ENCODE measurements at regions not wholly inside any gene's neighbourhood (a gene's known extent, or its start where the extent isn't known, plus 50 kb on each side); places are given as distances from the start of the nearest gene placed in this dataset.

- WGBS (ENCODE audit: insufficient coverage) = 85% methylated on average over 5 of the region's 6 CpGs
- CTCF ChIA-PET = no interaction called here
- Histone ChIP-seq H3K27ac (ENCODE audit: insufficient read depth in 1 of 2, low read depth in 1 of 2, low read length in 2 of 2, poor library complexity in 1 of 2, severe bottlenecking in 2 of 2) (no peak overlapping the region), H3K4me1 (ENCODE audit: control extremely low read depth in 1 of 4, control insufficient read depth in 4 of 4, insufficient read depth in 4 of 4, low read length in 3 of 4) (no peaks in the 10 kb centered on the region), H3K4me3 (ENCODE audit: control insufficient read depth in 1 of 7, extremely low read depth in 1 of 7, insufficient read depth in 4 of 7, low read depth in 2 of 7, low read length in 6 of 7) (no peak overlapping the region), H3K27me3 (replicated peaks in 2 of 5; ENCODE audit: control insufficient read depth in 4 of 5, insufficient read depth in 5 of 5, low read length in 4 of 5) (peaks cover 0 to 4% (median 2%) of the 10 kb centered on the region in 5 experiments), H3K36me3 (ENCODE audit: control insufficient read depth in 4 of 4, insufficient read depth in 4 of 4, low read length in 3 of 4) (no peaks in the 10 kb centered on the region), H3K9me3 (ENCODE audit: control extremely low read depth in 1 of 5, control insufficient read depth in 4 of 5, insufficient read depth in 2 of 5, low read depth in 1 of 5, low read length in 4 of 5) (no peaks in the 10 kb centered on the region)
- POLR2A ChIA-PET = no interaction called here
- DNase-seq = no peak
Measured at GRCh38 chr12:98262902-98263301, 252.5 kb upstream of the TMPO start.

GRCh38 chr12:98274430-98275130 lies 240.8 kb upstream of the TMPO start:
- Histone ChIP-seq H3K36me3 (ENCODE audit: control insufficient read depth in 4 of 4, insufficient read depth in 4 of 4, low read length in 3 of 4) (no peaks in the 10 kb centered on the region), H3K27ac (ENCODE audit: insufficient read depth in 1 of 2, low read depth in 1 of 2, low read length in 2 of 2, poor library complexity in 1 of 2, severe bottlenecking in 2 of 2) (no peak overlapping the region), H3K27me3 (replicated peaks in 2 of 5; ENCODE audit: control insufficient read depth in 4 of 5, insufficient read depth in 5 of 5, low read length in 4 of 5) (no peaks in the 10 kb centered on the region), H3K4me1 (ENCODE audit: control extremely low read depth in 1 of 4, control insufficient read depth in 4 of 4, insufficient read depth in 4 of 4, low read length in 3 of 4) (no peaks in the 10 kb centered on the region), H3K9me3 (ENCODE audit: control extremely low read depth in 1 of 5, control insufficient read depth in 4 of 5, insufficient read depth in 2 of 5, low read depth in 1 of 5, low read length in 4 of 5) (no peaks in the 10 kb centered on the region), H3K4me3 (ENCODE audit: control insufficient read depth in 1 of 7, extremely low read depth in 1 of 7, insufficient read depth in 4 of 7, low read depth in 2 of 7, low read length in 6 of 7) (no peak overlapping the region)
- POLR2A ChIA-PET = no interaction called here
- CTCF ChIA-PET = no interaction called here
- WGBS (ENCODE audit: insufficient coverage) = 75% methylated on average over 3 of the region's 5 CpGs
- DNase-seq = no peak

GRCh38 chr12:98275131-98275475 lies 240.3 kb upstream of the TMPO start:
- Histone ChIP-seq H3K27me3 (replicated peaks in 2 of 5; ENCODE audit: control insufficient read depth in 4 of 5, insufficient read depth in 5 of 5, low read length in 4 of 5) (no peaks in the 10 kb centered on the region), H3K4me1 (ENCODE audit: control extremely low read depth in 1 of 4, control insufficient read depth in 4 of 4, insufficient read depth in 4 of 4, low read length in 3 of 4) (no peaks in the 10 kb centered on the region), H3K9me3 (ENCODE audit: control extremely low read depth in 1 of 5, control insufficient read depth in 4 of 5, insufficient read depth in 2 of 5, low read depth in 1 of 5, low read length in 4 of 5) (no peaks in the 10 kb centered on the region), H3K36me3 (ENCODE audit: control insufficient read depth in 4 of 4, insufficient read depth in 4 of 4, low read length in 3 of 4) (no peaks in the 10 kb centered on the region), H3K4me3 (ENCODE audit: control insufficient read depth in 1 of 7, extremely low read depth in 1 of 7, insufficient read depth in 4 of 7, low read depth in 2 of 7, low read length in 6 of 7) (no peak overlapping the region), H3K27ac (ENCODE audit: insufficient read depth in 1 of 2, low read depth in 1 of 2, low read length in 2 of 2, poor library complexity in 1 of 2, severe bottlenecking in 2 of 2) (no peak overlapping the region)
- ChIA-PET POLR2A (no interaction called here), CTCF (interaction anchor here (0.8 kb wide), 1 partner anchor 12 kb away, joined by 3 read pairs; no protein-coding TSS in a partner anchor)
- no peak for DNase-seq
- 92% methylated on average over 2 of the region's 4 CpGs for WGBS (ENCODE audit: insufficient coverage)

- H3K9me3 ChIP-seq (ENCODE audit: control extremely low read depth in 1 of 5, control insufficient read depth in 4 of 5, insufficient read depth in 2 of 5, low read depth in 1 of 5, low read length in 4 of 5) = no peaks in the 10 kb centered on the region
- no peak for DNase-seq
- POLR2A ChIA-PET = no interaction called here
- no peaks in the 10 kb centered on the region for H3K36me3 ChIP-seq (ENCODE audit: control insufficient read depth in 4 of 4, insufficient read depth in 4 of 4, low read length in 3 of 4)
- H3K27me3 ChIP-seq (replicated peaks in 2 of 5; ENCODE audit: control insufficient read depth in 4 of 5, insufficient read depth in 5 of 5, low read length in 4 of 5) = no peaks in the 10 kb centered on the region
- CTCF ChIA-PET = no interaction called here
- H3K4me1 ChIP-seq (ENCODE audit: control extremely low read depth in 1 of 4, control insufficient read depth in 4 of 4, insufficient read depth in 4 of 4, low read length in 3 of 4) = no peaks in the 10 kb centered on the region
- WGBS (ENCODE audit: insufficient coverage) = 81% methylated on average over 6 of the region's 6 CpGs
- no peak overlapping the region for H3K4me3 ChIP-seq (ENCODE audit: control insufficient read depth in 1 of 7, extremely low read depth in 1 of 7, insufficient read depth in 4 of 7, low read depth in 2 of 7, low read length in 6 of 7)
- H3K27ac ChIP-seq (ENCODE audit: insufficient read depth in 1 of 2, low read depth in 1 of 2, low read length in 2 of 2, poor library complexity in 1 of 2, severe bottlenecking in 2 of 2) = no peak overlapping the region
Measured at GRCh38 chr12:98280152-98280551, 235.2 kb upstream of the TMPO start.

GRCh38 chr12:98280621-98281020 lies 234.8 kb upstream of the TMPO start:
- H3K36me3 ChIP-seq (ENCODE audit: control insufficient read depth in 4 of 4, insufficient read depth in 4 of 4, low read length in 3 of 4) = no peaks in the 10 kb centered on the region
- no peaks in the 10 kb centered on the region for H3K4me1 ChIP-seq (ENCODE audit: control extremely low read depth in 1 of 4, control insufficient read depth in 4 of 4, insufficient read depth in 4 of 4, low read length in 3 of 4)
- H3K27ac ChIP-seq (ENCODE audit: insufficient read depth in 1 of 2, low read depth in 1 of 2, low read length in 2 of 2, poor library complexity in 1 of 2, severe bottlenecking in 2 of 2) = no peak overlapping the region
- 97% methylated on average over 4 of the region's 7 CpGs for WGBS (ENCODE audit: insufficient coverage)
- ChIA-PET POLR2A (no interaction called here), CTCF (no interaction called here)
- H3K9me3 ChIP-seq (ENCODE audit: control extremely low read depth in 1 of 5, control insufficient read depth in 4 of 5, insufficient read depth in 2 of 5, low read depth in 1 of 5, low read length in 4 of 5) = no peaks in the 10 kb centered on the region
- no peak for DNase-seq
- H3K4me3 ChIP-seq (ENCODE audit: control insufficient read depth in 1 of 7, extremely low read depth in 1 of 7, insufficient read depth in 4 of 7, low read depth in 2 of 7, low read length in 6 of 7) = no peak overlapping the region
- H3K27me3 ChIP-seq (replicated peaks in 2 of 5; ENCODE audit: control insufficient read depth in 4 of 5, insufficient read depth in 5 of 5, low read length in 4 of 5) = no peaks in the 10 kb centered on the region

GRCh38 chr12:98291828-98292227 lies 223.6 kb upstream of the TMPO start:
- H3K36me3 ChIP-seq (ENCODE audit: control insufficient read depth in 4 of 4, insufficient read depth in 4 of 4, low read length in 3 of 4) = no peaks in the 10 kb centered on the region
- peaks cover 0 to 10% (median 2%) of the 10 kb centered on the region in 5 experiments for H3K27me3 ChIP-seq (replicated peaks in 2 of 5; ENCODE audit: control insufficient read depth in 4 of 5, insufficient read depth in 5 of 5, low read length in 4 of 5)
- POLR2A ChIA-PET = no interaction called here
- H3K4me3 ChIP-seq (ENCODE audit: control insufficient read depth in 1 of 7, extremely low read depth in 1 of 7, insufficient read depth in 4 of 7, low read depth in 2 of 7, low read length in 6 of 7) = no peak overlapping the region
- no peak overlapping the region for H3K27ac ChIP-seq (ENCODE audit: insufficient read depth in 1 of 2, low read depth in 1 of 2, low read length in 2 of 2, poor library complexity in 1 of 2, severe bottlenecking in 2 of 2)
- H3K9me3 ChIP-seq (ENCODE audit: control extremely low read depth in 1 of 5, control insufficient read depth in 4 of 5, insufficient read depth in 2 of 5, low read depth in 1 of 5, low read length in 4 of 5) = no peaks in the 10 kb centered on the region
- H3K4me1 ChIP-seq (ENCODE audit: control extremely low read depth in 1 of 4, control insufficient read depth in 4 of 4, insufficient read depth in 4 of 4, low read length in 3 of 4) = no peaks in the 10 kb centered on the region
- no peak for DNase-seq
- 0% methylated on average over 2 of the region's 4 CpGs for WGBS (ENCODE audit: insufficient coverage)
- CTCF ChIA-PET = no interaction called here

GRCh38 chr12:98294051-98294805 lies 221.2 kb upstream of the TMPO start:
- no peak for DNase-seq
- no peak overlapping the region for H3K27ac ChIP-seq (ENCODE audit: insufficient read depth in 1 of 2, low read depth in 1 of 2, low read length in 2 of 2, poor library complexity in 1 of 2, severe bottlenecking in 2 of 2)
- H3K4me1 ChIP-seq (ENCODE audit: control extremely low read depth in 1 of 4, control insufficient read depth in 4 of 4, insufficient read depth in 4 of 4, low read length in 3 of 4) = no peaks in the 10 kb centered on the region
- POLR2A ChIA-PET = no interaction called here
- no peaks in the 10 kb centered on the region for H3K9me3 ChIP-seq (ENCODE audit: control extremely low read depth in 1 of 5, control insufficient read depth in 4 of 5, insufficient read depth in 2 of 5, low read depth in 1 of 5, low read length in 4 of 5)
- H3K36me3 ChIP-seq (ENCODE audit: control insufficient read depth in 4 of 4, insufficient read depth in 4 of 4, low read length in 3 of 4) = no peaks in the 10 kb centered on the region
- H3K4me3 ChIP-seq (ENCODE audit: control insufficient read depth in 1 of 7, extremely low read depth in 1 of 7, insufficient read depth in 4 of 7, low read depth in 2 of 7, low read length in 6 of 7) = no peak overlapping the region
- H3K27me3 ChIP-seq (replicated peaks in 2 of 5; ENCODE audit: control insufficient read depth in 4 of 5, insufficient read depth in 5 of 5, low read length in 4 of 5) = peaks cover 0 to 8% (median 2%) of the 10 kb centered on the region in 5 experiments
- CTCF ChIA-PET = no interaction called here
- no CpG with 5 or more reads among the region's 1 CpG for WGBS (ENCODE audit: insufficient coverage)
